A549 (cell line): ENCODE measurements at regions not wholly inside any gene's neighbourhood (a gene's known extent, or its start where the extent isn't known, plus 50 kb on each side); places are given as distances from the start of the nearest gene placed in this dataset.

Experiments
- ATAC-seq, 2 experiments: fragments of 200-7000 bp in 1 of 2; fragments of >200 bp in 1 of 2; cut with Nextera tagmentation in 1 of 2; cut with Tn5 transposase in 1 of 2; 3 replicates each; pipeline versions ENCODE4 v1.8.0 to v1.9.1; 2018 to 2020; ENCODE audit warnings: mild to moderate bottlenecking in 1 of 2, moderate library complexity in 1 of 2
- CTCF ChIA-PET: fragments of 300-600 bp; sonication (Branson Sonifier 250); formaldehyde crosslinking; extraction: SDS; loops from one replicate; lab custom pipeline; 2021; ENCODE audit warnings: antibody characterized with exemption, inconsistent platforms; lab: Yijun Ruan, JAX
- POLR2A ChIA-PET: fragments of 350-600 bp; formaldehyde crosslinking; extraction: SDS; loops from one replicate; lab custom pipeline; 2021; ENCODE audit warnings: antibody characterized with exemption, inconsistent platforms; lab: Yijun Ruan, JAX
- DNase-seq, 2 experiments: peaks; one replicate each; pipeline versions ENCODE4 v3.0.0 to v3.0.0-alpha.2; 2011 to 2016; ENCODE audit warnings: low read depth in 1 of 2, low spot score in 1 of 2
- FAIRE-seq: peaks from 2 replicates; lab custom pipeline; 2011; peaks lifted over from hg19 to GRCh38; lab: Jason Lieb, UNC
- H3K27ac ChIP-seq, 2 experiments: fragments of >200 bp; sonication (Bioruptor Twin); formaldehyde crosslinking; 3 replicates each; pipeline ENCODE4 v1.5.1; 2016 to 2017
- H3K4me1 ChIP-seq: fragments of >200 bp; sonication (Bioruptor Twin); formaldehyde crosslinking; 3 replicates; pipeline ENCODE4 v1.6.1; 2016
- H3K4me2 ChIP-seq: fragments of >200 bp; sonication (Bioruptor Twin); formaldehyde crosslinking; 3 replicates; pipeline ENCODE4 v1.6.1; 2016
- H3K4me3 ChIP-seq: fragments of >200 bp; sonication (Bioruptor Twin); formaldehyde crosslinking; 3 replicates; pipeline ENCODE4 v1.5.1; 2016
- H3K9me3 ChIP-seq: fragments of >200 bp; sonication (Bioruptor Twin); formaldehyde crosslinking; 3 replicates; pipeline ENCODE4 v1.6.1; 2016
- BCL3 ChIP-seq: fragments of >200 bp; sonication (Bioruptor Twin); formaldehyde crosslinking; IDR thresholded peaks from 3 replicates; pipeline ENCODE4 v1.6.1; 2016
- BHLHE40 ChIP-seq: IDR thresholded peaks from 2 replicates; pipeline ENCODE4 v1.6.1; 2012; ENCODE audit warnings: low read depth, low read length, inconsistent platforms
- CHD2 ChIP-seq: fragments of 150-350 bp; IDR thresholded peaks from 2 replicates; pipeline ENCODE4 v1.6.1; 2014; ENCODE audit warnings: low read length; ENCODE audit not compliant: partially characterized antibody
- CHD4 ChIP-seq: fragments of 200-600 bp; sonication (generic); IDR thresholded peaks from 2 replicates; pipeline ENCODE4 v1.6.1; 2016; ENCODE audit warnings: antibody characterized with exemption, mild to moderate bottlenecking, borderline replicate concordance
- EHMT2 ChIP-seq: fragments of 200-600 bp; sonication (generic); IDR thresholded peaks from 2 replicates; pipeline ENCODE4 v1.6.1; 2016; ENCODE audit warnings: antibody characterized with exemption, low read depth, mild to moderate bottlenecking, moderate library complexity
- ESRRA ChIP-seq: fragments of 150-350 bp; IDR thresholded peaks from 2 replicates; pipeline ENCODE4 v1.6.1; 2014; ENCODE audit warnings: mild to moderate bottlenecking, low read length, borderline replicate concordance
- GATA3 ChIP-seq: IDR thresholded peaks from 2 replicates; pipeline ENCODE4 v1.6.1; 2012; ENCODE audit warnings: borderline replicate concordance
- HDAC2 ChIP-seq: fragments of 200-600 bp; sonication (generic); IDR thresholded peaks from 2 replicates; pipeline ENCODE4 v1.6.1; 2016
- HEYL ChIP-seq: fragments of 250-450 bp; sonication (Bioruptor Pico); IDR thresholded peaks from 2 replicates; pipeline ENCODE4 v1.8.0; 2021; ENCODE audit warnings: mild to moderate bottlenecking, moderate library complexity
- HMGXB4 ChIP-seq: fragments of 250-450 bp; sonication (Bioruptor Pico); IDR thresholded peaks from 2 replicates; pipeline ENCODE4 v1.5.0; 2021; ENCODE audit warnings: mild to moderate bottlenecking, moderate library complexity, borderline replicate concordance
- HOXB13 ChIP-seq: fragments of 250-450 bp; sonication (Bioruptor Pico); IDR thresholded peaks from 2 replicates; pipeline ENCODE4 v1.5.0; 2020; ENCODE audit warnings: low read depth, mild to moderate bottlenecking, moderate library complexity
- HOXB5 ChIP-seq: fragments of 250-450 bp; sonication (Bioruptor Pico); IDR thresholded peaks from 2 replicates; pipeline ENCODE4 v1.5.0; 2020; ENCODE audit warnings: mild to moderate bottlenecking, moderate library complexity
- JUN ChIP-seq, 2 experiments: fragments of >200 bp; sonication (Bioruptor Twin); formaldehyde crosslinking; IDR thresholded peaks; 2 replicates in 1 of 2; 3 replicates in 1 of 2; pipeline ENCODE4 v1.6.1; 2016 to 2017
- KDM5A ChIP-seq: fragments of 200-600 bp; sonication (generic); IDR thresholded peaks from 2 replicates; pipeline ENCODE4 v1.6.1; 2016; ENCODE audit warnings: antibody characterized with exemption, mild to moderate bottlenecking
- MAFK ChIP-seq: fragments of 450-650 bp; IDR thresholded peaks from 2 replicates; pipeline ENCODE4 v1.6.1; 2014; ENCODE audit not compliant: partially characterized antibody
- MAZ ChIP-seq: fragments of 150-350 bp; IDR thresholded peaks from 2 replicates; pipeline ENCODE4 v1.6.1; 2014; ENCODE audit warnings: antibody characterized with exemption, low read depth, low read length, borderline replicate concordance
- MYC ChIP-seq: IDR thresholded peaks from 2 replicates; pipeline ENCODE4 v1.6.1; 2012; ENCODE audit warnings: mild to moderate bottlenecking, inconsistent platforms, low read length, improper control_type of control experiment, borderline replicate concordance
- NFE2L2 ChIP-seq: fragments of 150-350 bp; conservative IDR thresholded peaks from 2 replicates; pipeline ENCODE4 v1.6.1; 2014; ENCODE audit warnings: low read length
- PBX3 ChIP-seq: IDR thresholded peaks from 2 replicates; pipeline ENCODE4 v1.6.1; 2012
- PHF8 ChIP-seq: fragments of 200-600 bp; sonication (generic); IDR thresholded peaks from 2 replicates; pipeline ENCODE4 v1.6.1; 2016; ENCODE audit warnings: low read depth, mild to moderate bottlenecking, antibody characterized with exemption, moderate library complexity, borderline replicate concordance
- RAD21 ChIP-seq, 2 experiments: fragments of >200 bp in 1 of 2; sonication (Bioruptor Twin) in 1 of 2; formaldehyde crosslinking in 1 of 2; IDR thresholded peaks in 1 of 2; conservative IDR thresholded peaks in 1 of 2; 2 replicates in 1 of 2; 3 replicates in 1 of 2; pipeline ENCODE4 v1.6.1; 2012 to 2018; ENCODE audit warnings: inconsistent platforms in 1 of 2
- RARB ChIP-seq: fragments of 250-450 bp; sonication (Bioruptor Pico); IDR thresholded peaks from 2 replicates; pipeline ENCODE4 v1.8.0; 2021; ENCODE audit warnings: mild to moderate bottlenecking, moderate library complexity
- RFX5 ChIP-seq: fragments of 450-650 bp; IDR thresholded peaks from 2 replicates; pipeline ENCODE4 v1.7.1; 2014; ENCODE audit warnings: antibody characterized with exemption, mild to moderate bottlenecking, moderate library complexity
- SREBF2 ChIP-seq: fragments of 450-650 bp; IDR thresholded peaks from 2 replicates; pipeline ENCODE4 v1.6.1; 2014; ENCODE audit warnings: mild to moderate bottlenecking, moderate library complexity
- ZC3H11A ChIP-seq: fragments of 450-650 bp; IDR thresholded peaks from 2 replicates; pipeline ENCODE4 v1.6.1; 2014; ENCODE audit warnings: antibody characterized with exemption, mild to moderate bottlenecking
- ZNF302 ChIP-seq: fragments of 250-450 bp; sonication (Bioruptor Pico); IDR thresholded peaks from 2 replicates; pipeline ENCODE4 v1.9.0; 2021; ENCODE audit warnings: inconsistent platforms, mild to moderate bottlenecking, moderate library complexity
- WGBS: methylation state at CpG from one replicate; pipeline ENCODE4 v1.1.6; 2017; ENCODE audit errors: missing lambda C conversion rate; 5-methylcytosine and 5-hydroxymethylcytosine counted together
- TF ChIP-seq, protein P1 (sequence below): fragments of >200 bp; sonication (Bioruptor Twin); formaldehyde crosslinking; IDR thresholded peaks from 2 replicates; pipeline ENCODE4 v1.6.1; 2016

GRCh38 chr5:173529861-173530260, 86.6 kb downstream of the BOD1 start:
- FAIRE-seq = no peak
- 89% methylated on average over 3 of the region's 3 CpGs for WGBS
- CTCF ChIA-PET = interaction anchor here (1.5 kb wide), 1 partner anchor 23 kb away, joined by 3 read pairs; no protein-coding TSS in a partner anchor
- POLR2A ChIA-PET = no interaction called here
- H3K9me3 ChIP-seq = no peaks in the 10 kb centered on the region
- ATAC-seq = no peak
- no peak overlapping the region for H3K4me2 ChIP-seq
- H3K4me3 ChIP-seq = no peak overlapping the region
- TF ChIP-seq MAZ = no peak
- TF ChIP-seq ESRRA = no peak
- TF ChIP-seq JUN (IDR thresholded peaks at IDR 0.05) = no peak
- TF ChIP-seq PBX3 = no peak
- DNase-seq = no peak
- no peaks in the 10 kb centered on the region for H3K4me1 ChIP-seq
- no peak overlapping the region for H3K27ac ChIP-seq

- CTCF ChIA-PET = no interaction called here
Measured at GRCh38 chr5:173527671-173528070, 88.8 kb downstream of the BOD1 start.

GRCh38 chr5:173524136-173524535, 92.3 kb downstream of the BOD1 start:
- POLR2A ChIA-PET = no interaction called here

More at GRCh38 chr5:173527671-173528070, 88.8 kb downstream of the BOD1 start:
- POLR2A ChIA-PET = no interaction called here
- Histone ChIP-seq H3K9me3 (no peaks in the 10 kb centered on the region), H3K4me1 (no peaks in the 10 kb centered on the region), H3K4me3 (no peak overlapping the region), H3K4me2 (no peak overlapping the region), H3K27ac (no peak overlapping the region)
- no peak for FAIRE-seq
- DNase-seq = no peak
- no peak for ATAC-seq
- TF ChIP-seq HEYL (CRISPR knock-in tag) = no peak
- no peak for TF ChIP-seq CHD4
- TF ChIP-seq RAD21 (conservative IDR thresholded peaks at IDR 0.05 in 1 of 2, IDR thresholded peaks at IDR 0.05 in 1 of 2) = no peak
- TF ChIP-seq NFE2L2 = no peak
- TF ChIP-seq BCL3 = no peak
- TF ChIP-seq CHD2 = no peak
- WGBS = 58% methylated on average over 8 of the region's 9 CpGs

GRCh38 chr5:173523388-173523787, 93.1 kb downstream of the BOD1 start:
- Histone ChIP-seq H3K27ac (no peak overlapping the region), H3K4me2 (no peak overlapping the region), H3K9me3 (peaks cover 12% of the 10 kb centered on the region; the same call in 2 of the 3 replicates), H3K4me3 (no peak overlapping the region), H3K4me1 (no peaks in the 10 kb centered on the region)
- ChIA-PET POLR2A (no interaction called here), CTCF (no interaction called here)
- ATAC-seq (no peak), DNase-seq (no peak), FAIRE-seq (no peak)
- WGBS = 53% methylated on average over 2 of the region's 2 CpGs
- TF ChIP-seq RARB (CRISPR knock-in tag) (no peak), CHD2 (no peak), HOXB5 (CRISPR knock-in tag) (no peak), CHD4 (no peak), GATA3 (no peak), EHMT2 (no peak), KDM5A (no peak), PHF8 (no peak), RFX5 (no peak), BHLHE40 (no peak), HMGXB4 (CRISPR knock-in tag) (no peak), ZNF302 (no peak), HDAC2 (no peak), MAFK (no peak), MYC (no peak), ZC3H11A (no peak), HOXB13 (CRISPR knock-in tag) (no peak)
- TF ChIP-seq, protein P1, sequence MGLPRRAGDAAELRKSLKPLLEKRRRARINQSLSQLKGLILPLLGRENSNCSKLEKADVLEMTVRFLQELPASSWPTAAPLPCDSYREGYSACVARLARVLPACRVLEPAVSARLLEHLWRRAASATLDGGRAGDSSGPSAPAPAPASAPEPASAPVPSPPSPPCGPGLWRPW = no peak

More at GRCh38 chr5:173524136-173524535, 92.3 kb downstream of the BOD1 start:
- Histone ChIP-seq H3K4me1 (no peaks in the 10 kb centered on the region), H3K27ac (no peak overlapping the region), H3K4me3 (no peak overlapping the region), H3K4me2 (no peak overlapping the region), H3K9me3 (peaks cover 12% of the 10 kb centered on the region; the same call in 2 of the 3 replicates)
- WGBS = 45% methylated on average over 3 of the region's 3 CpGs
- FAIRE-seq (no peak), ATAC-seq (no peak), DNase-seq (no peak)
- CTCF ChIA-PET = no interaction called here
- TF ChIP-seq KDM5A (no peak), SREBF2 (no peak)
